OCI-LY7 (cell line): ENCODE measurements at regions not wholly inside any gene's neighbourhood (a gene's known extent, or its start where the extent isn't known, plus 50 kb on each side); places are given as distances from the start of the nearest gene placed in this dataset.

ENCODE experiments used
- EZH2phosphoT487 ChIP-seq: fragments of 200-600 bp; sonication (generic); IDR thresholded peaks from 2 replicates; pipeline ENCODE4 v1.6.1; 2018; ENCODE audit warnings: low read depth, borderline replicate concordance, mild to moderate bottlenecking, mixed run types, antibody characterized with exemption, low read length, moderate library complexity, mixed read lengths
- TF ChIP-seq, protein P1 (sequence below): fragments of 200-600 bp; sonication (generic); conservative IDR thresholded peaks from 2 replicates; pipeline ENCODE4 v1.5.1; 2014; ENCODE audit warnings: mild to moderate bottlenecking, antibody characterized with exemption, low read length, moderate library complexity, mixed read lengths

DNA sequence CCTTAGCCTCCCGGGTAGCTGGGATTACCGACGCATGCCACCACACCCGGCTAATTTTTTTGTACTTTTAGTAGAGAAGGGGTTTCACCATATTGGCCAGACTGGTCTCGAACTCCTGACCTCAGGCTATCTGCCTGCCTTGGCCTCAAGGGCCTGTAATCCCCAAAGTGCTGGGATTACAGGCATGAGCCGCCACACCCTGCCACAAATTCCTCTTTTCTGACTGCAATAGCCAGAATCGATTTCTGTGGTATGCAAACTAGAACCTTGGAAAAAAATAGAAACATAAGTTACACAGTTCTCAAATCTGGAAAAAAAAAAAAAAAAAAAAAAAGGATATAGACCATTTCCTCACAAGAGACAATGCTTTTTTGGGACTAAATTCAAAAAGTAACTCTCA, 184.6 kb upstream of the EGLN3 start:
- TF ChIP-seq, protein P1, sequence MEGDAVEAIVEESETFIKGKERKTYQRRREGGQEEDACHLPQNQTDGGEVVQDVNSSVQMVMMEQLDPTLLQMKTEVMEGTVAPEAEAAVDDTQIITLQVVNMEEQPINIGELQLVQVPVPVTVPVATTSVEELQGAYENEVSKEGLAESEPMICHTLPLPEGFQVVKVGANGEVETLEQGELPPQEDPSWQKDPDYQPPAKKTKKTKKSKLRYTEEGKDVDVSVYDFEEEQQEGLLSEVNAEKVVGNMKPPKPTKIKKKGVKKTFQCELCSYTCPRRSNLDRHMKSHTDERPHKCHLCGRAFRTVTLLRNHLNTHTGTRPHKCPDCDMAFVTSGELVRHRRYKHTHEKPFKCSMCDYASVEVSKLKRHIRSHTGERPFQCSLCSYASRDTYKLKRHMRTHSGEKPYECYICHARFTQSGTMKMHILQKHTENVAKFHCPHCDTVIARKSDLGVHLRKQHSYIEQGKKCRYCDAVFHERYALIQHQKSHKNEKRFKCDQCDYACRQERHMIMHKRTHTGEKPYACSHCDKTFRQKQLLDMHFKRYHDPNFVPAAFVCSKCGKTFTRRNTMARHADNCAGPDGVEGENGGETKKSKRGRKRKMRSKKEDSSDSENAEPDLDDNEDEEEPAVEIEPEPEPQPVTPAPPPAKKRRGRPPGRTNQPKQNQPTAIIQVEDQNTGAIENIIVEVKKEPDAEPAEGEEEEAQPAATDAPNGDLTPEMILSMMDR = no peak
- TF ChIP-seq EZH2phosphoT487 = no peak
